Esophagus squamous epithelium (tissue), 4 donors: ENCODE measurements at regions not wholly inside any gene's neighbourhood (a gene's known extent, or its start where the extent isn't known, plus 50 kb on each side); places are given as distances from the start of the nearest gene placed in this dataset.

Experiments used
- CTCF ChIP-seq, 6 experiments: fragments of 450-650 bp in 4 of 6; fragments of 200-600 bp in 2 of 6; sonication (generic) in 2 of 6; IDR thresholded peaks; one replicate each; pipeline ENCODE4 v1.5.1; 2016 to 2019; ENCODE audit warnings: antibody characterized with exemption in 6 of 6, mild to moderate bottlenecking in 4 of 6, moderate library complexity in 4 of 6
- POLR2A ChIP-seq, 4 donors: fragments of 450-650 bp; IDR thresholded peaks; one replicate each; pipeline ENCODE4 v1.6.1; 2017; ENCODE audit warnings: antibody characterized with exemption in 4 of 4, mild to moderate bottlenecking in 4 of 4, moderate library complexity in 3 of 4

GRCh38 chr20:61191096-61191495 lies 61.0 kb upstream of the CDH4 start:
- no peak for TF ChIP-seq CTCF (IDR thresholded peaks at IDR 0.05)
- no peak for TF ChIP-seq POLR2A (IDR thresholded peaks at IDR 0.05)
